ENCODE measurements at regions not wholly inside any gene's neighbourhood (a gene's known extent, or its start where the extent isn't known, plus 50 kb on each side); places are given as distances from the start of the nearest gene placed in this dataset.

DNA sequence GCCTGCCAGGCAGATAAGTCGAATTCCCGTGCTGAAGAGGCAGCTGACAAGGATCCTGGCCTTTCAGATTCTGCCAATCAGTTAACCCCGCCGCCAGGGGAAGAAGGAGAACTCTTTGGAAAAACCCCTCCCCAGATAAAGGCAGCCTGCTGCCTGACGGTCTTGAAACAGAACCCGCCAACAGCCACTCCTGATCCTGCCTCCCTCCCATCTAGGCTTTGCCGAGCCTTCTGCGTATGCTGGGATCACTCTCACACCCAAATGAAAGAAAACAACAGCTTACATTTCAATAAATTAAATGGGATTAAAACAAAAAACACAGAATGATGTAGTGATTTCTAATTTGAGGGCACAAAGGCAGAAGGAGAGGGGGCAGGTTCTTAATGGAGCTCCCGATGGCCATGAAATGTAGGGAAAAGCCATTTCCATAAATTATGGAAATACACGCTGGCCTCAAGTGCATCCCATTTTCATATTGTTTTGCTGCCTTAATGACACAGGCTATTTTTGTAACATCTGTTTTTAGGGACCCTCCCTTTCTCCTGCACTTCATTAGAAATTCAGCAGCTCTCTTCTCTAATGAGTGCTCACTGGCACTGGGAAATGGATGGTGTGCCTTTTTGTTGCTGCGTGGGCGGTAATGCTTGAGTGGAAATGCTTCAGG is 319.1 kb downstream of the MED10 start:
- FAIRE-seq, result no peak

DNA sequence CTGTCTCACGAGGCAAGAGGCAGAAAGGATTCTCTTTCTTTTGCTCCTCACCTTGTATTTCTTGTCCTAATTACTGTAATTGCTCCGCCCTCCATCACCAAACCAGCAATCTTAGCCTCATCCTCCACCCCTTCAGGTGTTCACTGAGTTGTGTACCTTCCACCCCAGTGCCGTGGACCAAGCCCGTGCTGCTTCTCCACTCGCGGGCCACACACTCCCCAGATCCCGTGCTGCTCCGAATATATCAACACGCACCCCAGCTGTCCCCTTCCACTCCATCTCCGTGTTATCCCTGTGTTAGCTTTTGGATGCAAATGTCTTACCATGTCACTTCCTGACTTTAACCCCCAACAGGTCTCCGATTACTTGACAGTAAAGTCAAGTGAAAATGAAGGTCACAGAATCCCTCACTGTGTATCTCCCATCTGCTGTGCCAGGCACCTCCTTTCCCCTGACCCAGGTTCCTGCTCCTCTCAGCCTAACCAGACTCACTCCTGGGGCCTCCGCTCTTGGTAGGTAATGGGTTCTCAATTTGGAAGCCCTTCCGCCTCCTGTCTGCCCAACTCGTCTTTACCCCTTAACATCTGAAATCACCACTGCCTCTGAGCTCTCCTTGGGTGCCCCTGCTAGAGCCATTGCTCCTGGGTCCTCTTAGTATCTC is 320.2 kb downstream of the MED10 start:
- Histone ChIP-seq H3K4me1 (no peaks in the 10 kb centered on the region), H3K36me3 (no peaks in the 10 kb centered on the region), H3K27ac (no peak overlapping the region), H3K4me3 (no peak overlapping the region), H3K9me3 (no peaks in the 10 kb centered on the region), H3K27me3 (no peaks in the 10 kb centered on the region)
- intact Hi-C loops (cut with DNase I), result no loop called here
- DNase-seq (no peak), ATAC-seq (no peak), FAIRE-seq (no peak)
- WGBS, 2 donors, result 72 to 78% methylated on average over 14 of the region's 14 CpGs
- TF ChIP-seq, protein P1, sequence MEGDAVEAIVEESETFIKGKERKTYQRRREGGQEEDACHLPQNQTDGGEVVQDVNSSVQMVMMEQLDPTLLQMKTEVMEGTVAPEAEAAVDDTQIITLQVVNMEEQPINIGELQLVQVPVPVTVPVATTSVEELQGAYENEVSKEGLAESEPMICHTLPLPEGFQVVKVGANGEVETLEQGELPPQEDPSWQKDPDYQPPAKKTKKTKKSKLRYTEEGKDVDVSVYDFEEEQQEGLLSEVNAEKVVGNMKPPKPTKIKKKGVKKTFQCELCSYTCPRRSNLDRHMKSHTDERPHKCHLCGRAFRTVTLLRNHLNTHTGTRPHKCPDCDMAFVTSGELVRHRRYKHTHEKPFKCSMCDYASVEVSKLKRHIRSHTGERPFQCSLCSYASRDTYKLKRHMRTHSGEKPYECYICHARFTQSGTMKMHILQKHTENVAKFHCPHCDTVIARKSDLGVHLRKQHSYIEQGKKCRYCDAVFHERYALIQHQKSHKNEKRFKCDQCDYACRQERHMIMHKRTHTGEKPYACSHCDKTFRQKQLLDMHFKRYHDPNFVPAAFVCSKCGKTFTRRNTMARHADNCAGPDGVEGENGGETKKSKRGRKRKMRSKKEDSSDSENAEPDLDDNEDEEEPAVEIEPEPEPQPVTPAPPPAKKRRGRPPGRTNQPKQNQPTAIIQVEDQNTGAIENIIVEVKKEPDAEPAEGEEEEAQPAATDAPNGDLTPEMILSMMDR (IDR thresholded peaks at IDR 0.05), result no peak

More for the DNA sequence above, 319.1 kb downstream of the MED10 start:
- TF ChIP-seq, protein P1 (IDR thresholded peaks at IDR 0.05), result no peak
- DNase-seq (no peak), ATAC-seq (no peak)
- intact Hi-C loops (cut with DNase I), result no loop called here
- H3K27me3 ChIP-seq, result no peaks in the 10 kb centered on the region
- 47 to 68% methylated on average over 12 of the region's 12 CpGs for WGBS, 2 donors
- no peaks in the 10 kb centered on the region for H3K9me3 ChIP-seq
- no peak overlapping the region for H3K4me3 ChIP-seq
- H3K4me1 ChIP-seq, result no peaks in the 10 kb centered on the region
- no peak overlapping the region for H3K27ac ChIP-seq
- H3K36me3 ChIP-seq, result no peaks in the 10 kb centered on the region

DNA sequence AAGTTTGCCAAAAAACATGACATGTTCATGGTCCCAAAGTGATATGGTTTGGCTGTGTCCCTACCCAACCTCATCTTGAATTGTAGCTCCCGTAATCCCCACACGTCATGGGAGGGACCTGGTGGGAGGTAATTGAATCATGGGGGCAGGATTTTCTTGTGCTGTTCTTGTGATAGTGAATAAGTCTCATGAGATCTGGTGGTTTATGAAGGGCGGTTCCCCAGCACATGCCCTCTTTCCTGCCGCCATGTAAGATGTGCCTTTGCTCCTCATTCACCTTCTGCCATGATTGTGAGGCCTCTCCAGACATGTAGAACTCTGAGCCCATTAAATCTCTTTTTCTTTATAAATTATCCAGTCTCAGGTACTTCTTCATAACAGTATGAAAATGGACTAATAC is 322.1 kb downstream of the MED10 start:
- no peak overlapping the region for H3K27ac ChIP-seq
- ATAC-seq, result no peak
- FAIRE-seq, result no peak
- no peak overlapping the region for H3K4me3 ChIP-seq
- H3K36me3 ChIP-seq, result no peaks in the 10 kb centered on the region
- H3K9me3 ChIP-seq, result no peaks in the 10 kb centered on the region
- intact Hi-C loops (cut with DNase I), result no loop called here
- no peak for DNase-seq
- TF ChIP-seq, protein P1 (IDR thresholded peaks at IDR 0.05), result no peak
- H3K27me3 ChIP-seq, result no peaks in the 10 kb centered on the region
- WGBS, 2 donors, result 59 to 60% methylated on average over 4 of the region's 4 CpGs
- no peaks in the 10 kb centered on the region for H3K4me1 ChIP-seq

DNA sequence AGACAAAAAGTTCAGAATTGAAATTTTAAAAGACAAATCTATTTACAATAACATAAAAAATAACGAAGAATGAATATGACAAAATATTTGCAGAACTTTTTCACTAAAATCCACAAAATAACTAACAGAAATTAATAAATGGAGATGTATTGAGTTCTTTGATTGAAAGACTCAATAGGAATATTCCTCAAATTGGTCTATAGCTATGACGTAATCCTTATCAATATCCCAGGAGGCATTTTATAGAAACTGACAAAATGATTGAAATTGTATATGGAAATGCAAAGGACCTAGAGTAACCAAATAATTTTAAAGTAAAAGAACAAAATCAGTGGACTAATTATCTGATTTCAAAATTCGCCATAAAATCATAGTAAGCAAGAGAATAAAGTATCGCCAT is 328.7 kb downstream of the MED10 start:
- intact Hi-C loops (cut with DNase I), result no loop called here
- DNase-seq (no peak), ATAC-seq (no peak), FAIRE-seq (no peak)
- Histone ChIP-seq H3K27me3 (peaks cover 0 to 4% (median 0%) of the 10 kb centered on the region in 4 donors), H3K4me1 (no peaks in the 10 kb centered on the region), H3K36me3 (no peaks in the 10 kb centered on the region), H3K27ac (no peak overlapping the region), H3K4me3 (no peak overlapping the region), H3K9me3 (no peaks in the 10 kb centered on the region)
- TF ChIP-seq, protein P1 (IDR thresholded peaks at IDR 0.05), result no peak
- 67 to 76% methylated on average over 4 of the region's 4 CpGs for WGBS, 2 donors

DNA sequence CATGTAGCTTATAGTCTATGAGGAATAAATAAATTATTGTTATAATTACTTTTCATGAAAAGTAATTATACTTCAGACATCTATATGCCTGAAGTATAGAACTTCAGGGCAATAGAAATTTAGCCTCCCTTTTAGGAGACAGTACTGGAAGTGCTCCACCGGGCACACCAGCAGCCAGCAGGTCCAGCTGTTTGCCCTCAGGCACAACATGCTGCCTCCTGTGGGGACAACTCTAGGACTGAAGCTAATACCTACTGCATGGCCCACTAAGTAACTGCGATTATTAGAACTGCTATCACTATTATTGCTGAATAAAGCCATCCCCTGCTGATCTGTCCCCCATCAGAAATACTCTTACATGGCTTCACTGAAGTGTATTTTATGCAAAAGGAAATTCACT is 329.6 kb downstream of the MED10 start:
- H3K9me3 ChIP-seq, result no peaks in the 10 kb centered on the region
- H3K27ac ChIP-seq, result no peak overlapping the region
- H3K4me3 ChIP-seq, result no peak overlapping the region
- H3K4me1 ChIP-seq, result no peaks in the 10 kb centered on the region
- peaks cover 0 to 4% (median 0%) of the 10 kb centered on the region in 4 donors for H3K27me3 ChIP-seq
- no peaks in the 10 kb centered on the region for H3K36me3 ChIP-seq
- ATAC-seq, result no peak
- intact Hi-C loops (cut with DNase I), result no loop called here
- no peak for DNase-seq
- FAIRE-seq, result no peak
- WGBS, 2 donors, result 59 to 60% methylated on average over 2 of the region's 2 CpGs
- TF ChIP-seq, protein P1 (IDR thresholded peaks at IDR 0.05), result no peak
